Ishikawa (cell line): ENCODE measurements at regions not wholly inside any gene's neighbourhood (a gene's known extent, or its start where the extent isn't known, plus 50 kb on each side); places are given as distances from the start of the nearest gene placed in this dataset.

Experiments used
- CEBPB ChIP-seq: IDR thresholded peaks from 2 replicates; pipeline ENCODE4 v1.6.1; 2012
- CREB1 ChIP-seq: IDR thresholded peaks from 2 replicates; pipeline ENCODE4 v1.6.1; 2012; ENCODE audit warnings: low read depth
- EGR1 ChIP-seq: IDR thresholded peaks from 2 replicates; pipeline ENCODE4 v1.6.1; 2012
- EP300 ChIP-seq: IDR thresholded peaks from 2 replicates; pipeline ENCODE4 v1.6.1; 2012; ENCODE audit warnings: borderline replicate concordance
- FOXM1 ChIP-seq: IDR thresholded peaks from 2 replicates; pipeline ENCODE4 v1.6.1; 2012; ENCODE audit warnings: low read depth, borderline replicate concordance
- NFIC ChIP-seq: IDR thresholded peaks from 2 replicates; pipeline ENCODE4 v1.6.1; 2012
- RAD21 ChIP-seq: IDR thresholded peaks from 2 replicates; pipeline ENCODE4 v1.6.1; 2012; ENCODE audit warnings: low read depth
- TAF1 ChIP-seq: IDR thresholded peaks from 2 replicates; pipeline ENCODE4 v1.6.1; 2012; ENCODE audit warnings: low read depth, mild to moderate bottlenecking
- TCF12 ChIP-seq: IDR thresholded peaks from 2 replicates; pipeline ENCODE4 v1.6.1; 2012; ENCODE audit warnings: low read depth
- TEAD4 ChIP-seq: IDR thresholded peaks from 2 replicates; pipeline ENCODE4 v1.6.1; 2012
- USF1 ChIP-seq: IDR thresholded peaks from 2 replicates; pipeline ENCODE4 v1.6.1; 2012
- YY1 ChIP-seq: IDR thresholded peaks from 2 replicates; pipeline ENCODE4 v1.6.1; 2012; ENCODE audit warnings: low read depth
- ZBTB7A ChIP-seq: IDR thresholded peaks from 2 replicates; pipeline ENCODE4 v1.6.1; 2012; ENCODE audit warnings: low read depth
- TF ChIP-seq, protein P1 (sequence below): IDR thresholded peaks from 2 replicates; pipeline ENCODE4 v1.6.1; 2012; ENCODE audit warnings: low read depth, mild to moderate bottlenecking
- TF ChIP-seq, protein P2 (sequence below): IDR thresholded peaks from 2 replicates; pipeline ENCODE4 v1.6.1; 2012

- TF ChIP-seq ZBTB7A (no peak), USF1 (no peak), CREB1 (no peak)
- TF ChIP-seq, protein P1, sequence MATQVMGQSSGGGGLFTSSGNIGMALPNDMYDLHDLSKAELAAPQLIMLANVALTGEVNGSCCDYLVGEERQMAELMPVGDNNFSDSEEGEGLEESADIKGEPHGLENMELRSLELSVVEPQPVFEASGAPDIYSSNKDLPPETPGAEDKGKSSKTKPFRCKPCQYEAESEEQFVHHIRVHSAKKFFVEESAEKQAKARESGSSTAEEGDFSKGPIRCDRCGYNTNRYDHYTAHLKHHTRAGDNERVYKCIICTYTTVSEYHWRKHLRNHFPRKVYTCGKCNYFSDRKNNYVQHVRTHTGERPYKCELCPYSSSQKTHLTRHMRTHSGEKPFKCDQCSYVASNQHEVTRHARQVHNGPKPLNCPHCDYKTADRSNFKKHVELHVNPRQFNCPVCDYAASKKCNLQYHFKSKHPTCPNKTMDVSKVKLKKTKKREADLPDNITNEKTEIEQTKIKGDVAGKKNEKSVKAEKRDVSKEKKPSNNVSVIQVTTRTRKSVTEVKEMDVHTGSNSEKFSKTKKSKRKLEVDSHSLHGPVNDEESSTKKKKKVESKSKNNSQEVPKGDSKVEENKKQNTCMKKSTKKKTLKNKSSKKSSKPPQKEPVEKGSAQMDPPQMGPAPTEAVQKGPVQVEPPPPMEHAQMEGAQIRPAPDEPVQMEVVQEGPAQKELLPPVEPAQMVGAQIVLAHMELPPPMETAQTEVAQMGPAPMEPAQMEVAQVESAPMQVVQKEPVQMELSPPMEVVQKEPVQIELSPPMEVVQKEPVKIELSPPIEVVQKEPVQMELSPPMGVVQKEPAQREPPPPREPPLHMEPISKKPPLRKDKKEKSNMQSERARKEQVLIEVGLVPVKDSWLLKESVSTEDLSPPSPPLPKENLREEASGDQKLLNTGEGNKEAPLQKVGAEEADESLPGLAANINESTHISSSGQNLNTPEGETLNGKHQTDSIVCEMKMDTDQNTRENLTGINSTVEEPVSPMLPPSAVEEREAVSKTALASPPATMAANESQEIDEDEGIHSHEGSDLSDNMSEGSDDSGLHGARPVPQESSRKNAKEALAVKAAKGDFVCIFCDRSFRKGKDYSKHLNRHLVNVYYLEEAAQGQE: no peak
These were observed 685.0 kb downstream of the CETN3 start for GRCh38 chr5:89724379-89725095.

GRCh38 chr5:89723907-89724306 is 685.6 kb downstream of the CETN3 start:
- TF ChIP-seq TEAD4: no peak
- TF ChIP-seq ZBTB7A: no peak

GRCh38 chr5:89722538-89722937 is 687.0 kb downstream of the CETN3 start:
- no peak for TF ChIP-seq TCF12
- no peak for TF ChIP-seq ZBTB7A
- TF ChIP-seq FOXM1: no peak
- TF ChIP-seq CREB1: no peak
- TF ChIP-seq TEAD4: no peak
- TF ChIP-seq RAD21: no peak
- no peak for TF ChIP-seq USF1
- TF ChIP-seq, protein P2, sequence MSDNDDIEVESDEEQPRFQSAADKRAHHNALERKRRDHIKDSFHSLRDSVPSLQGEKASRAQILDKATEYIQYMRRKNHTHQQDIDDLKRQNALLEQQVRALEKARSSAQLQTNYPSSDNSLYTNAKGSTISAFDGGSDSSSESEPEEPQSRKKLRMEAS: no peak
- no peak for TF ChIP-seq NFIC
- no peak for TF ChIP-seq EP300
- no peak for TF ChIP-seq CEBPB
- TF ChIP-seq, protein P1: no peak
- TF ChIP-seq EGR1: no peak

- TF ChIP-seq CREB1 (no peak), EGR1 (no peak), TCF12 (no peak), EP300 (no peak), ZBTB7A (no peak), TEAD4 (no peak), FOXM1 (no peak), NFIC (no peak), RAD21 (no peak)
These were observed 687.6 kb downstream of the CETN3 start for GRCh38 chr5:89721931-89722330.

- TF ChIP-seq TEAD4 (no peak), FOXM1 (no peak), CREB1 (no peak), RAD21 (no peak), TCF12 (no peak)
These were observed 688.2 kb downstream of the CETN3 start for GRCh38 chr5:89721353-89721752.

DNA sequence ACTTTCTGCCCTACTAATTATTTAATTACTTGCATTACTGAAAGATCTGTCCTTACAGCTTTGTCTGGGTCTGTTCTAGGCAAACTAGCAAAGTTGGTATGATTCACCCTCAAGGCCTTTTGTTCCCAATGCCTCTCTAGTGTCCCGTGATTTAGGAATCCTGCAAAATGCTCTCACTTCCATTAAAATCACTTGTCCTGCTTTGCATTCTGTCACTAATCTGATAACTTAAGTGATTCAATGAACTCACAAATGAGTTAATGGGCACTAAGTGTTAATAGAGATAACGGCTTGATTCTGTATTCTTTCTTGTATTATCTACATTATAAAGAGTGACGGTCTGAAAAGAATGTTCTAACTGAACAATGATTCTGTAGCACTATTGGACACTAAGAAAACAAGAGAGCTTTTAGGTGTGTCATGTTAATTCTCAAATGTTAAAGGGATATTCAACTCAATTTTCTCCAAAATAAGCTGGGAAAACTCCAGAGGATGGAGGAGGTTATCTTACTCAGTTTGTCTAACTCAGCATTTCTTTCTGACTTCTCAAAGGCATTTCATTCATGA is 697.3 kb downstream of the CETN3 start:
- TF ChIP-seq YY1 (no peak), CEBPB (no peak), NFIC (no peak), USF1 (no peak), TEAD4 (no peak), CREB1 (no peak), EGR1 (no peak), ZBTB7A (no peak), TAF1 (no peak), RAD21 (no peak), EP300 (no peak), FOXM1 (no peak), TCF12 (no peak)
- TF ChIP-seq, protein P2: no peak
- TF ChIP-seq, protein P1: no peak
